ENCODE measurements at regions not wholly inside any gene's neighbourhood (a gene's known extent, or its start where the extent isn't known, plus 50 kb on each side); places are given as distances from the start of the nearest gene placed in this dataset.

GRCh38 chr3:124415446-124415960 lies 314.7 kb upstream of the UMPS start:
- TF ChIP-seq CTCF (IDR thresholded peaks at IDR 0.05; ENCODE audit: insufficient read depth, low read length, poor library complexity, severe bottlenecking): no peak
- no peak for TF ChIP-seq EZH2phosphoT487 (conservative IDR thresholded peaks at IDR 0.05; ENCODE audit: low read length)

Data from SU-DHL-6 (cell line).